GM12878 (cell line): ENCODE measurements at regions not wholly inside any gene's neighbourhood (a gene's known extent, or its start where the extent isn't known, plus 50 kb on each side); places are given as distances from the start of the nearest gene placed in this dataset.

ENCODE experiments used
- ATAC-seq: fragments of 200-7000 bp; cut with Tn5 transposase; 3 replicates; pipeline ENCODE4 v1.9.1; 2020; ENCODE audit warnings: mild to moderate bottlenecking, moderate library complexity
- BruUV-seq: library from RNA; stranded (reverse); fragments of 400-500 nt; replicated peaks from 2 replicates; lab custom pipeline; 2021; lab: Mats Ljungman, UMichigan
- CTCF ChIA-PET: fragments of 300-600 bp; sonication (Branson Sonifier 250); formaldehyde crosslinking; extraction: SDS; loops from one replicate; lab custom pipeline; 2021; ENCODE audit warnings: inconsistent platforms; lab: Yijun Ruan, JAX
- POLR2A ChIA-PET: fragments of 350-600 bp; formaldehyde crosslinking; extraction: SDS; loops from one replicate; lab custom pipeline; 2021; ENCODE audit warnings: inconsistent platforms; lab: Charles Lee
- RAD21 ChIA-PET: fragments of 300-600 bp; sonication (Branson Sonifier 250); formaldehyde crosslinking; loops from one replicate; lab custom pipeline; 2023; ENCODE audit warnings: antibody characterized with exemption; ENCODE audit not compliant: unreplicated experiment; lab: Charles Lee
- SMC1A ChIA-PET: fragments of 300-600 bp; sonication (Branson Sonifier 250); formaldehyde crosslinking; loops from one replicate; lab custom pipeline; 2023; ENCODE audit not compliant: unreplicated experiment, uncharacterized antibody; lab: Charles Lee
- DNase-seq: peaks from one replicate; pipeline ENCODE4 v3.0.0-alpha.2; 2011; ENCODE audit warnings: low read depth, low spot score
- FAIRE-seq: peaks from 3 replicates; lab custom pipeline; 2011; peaks lifted over from hg19 to GRCh38; lab: Jason Lieb, UNC
- H2AFZ ChIP-seq: 2 replicates; pipeline ENCODE4 v1.6.0; 2011; ENCODE audit warnings: low read depth, low read length, control low read depth; ENCODE audit not compliant: control insufficient read depth
- H3K27ac ChIP-seq: 2 replicates; pipeline ENCODE4 v1.5.1; 2011; ENCODE audit warnings: control low read depth; ENCODE audit not compliant: control insufficient read depth, insufficient read depth
- H3K27me3 ChIP-seq, 2 experiments: replicated peaks in 1 of 2; 2 replicates each; pipeline versions ENCODE4 v1.6.0 to v1.6.1; 2011; ENCODE audit warnings: low read length in 1 of 2; ENCODE audit not compliant: control insufficient read depth in 2 of 2, insufficient read depth in 2 of 2
- H3K36me3 ChIP-seq, 2 experiments: 2 replicates each; pipeline ENCODE4 v1.5.1; 2011; ENCODE audit warnings: low read length in 1 of 2; ENCODE audit not compliant: control insufficient read depth in 2 of 2, insufficient read depth in 2 of 2
- H3K4me1 ChIP-seq: 2 replicates; pipeline ENCODE4 v1.6.1; 2011; ENCODE audit warnings: mild to moderate bottlenecking, low read length, moderate library complexity, mixed read lengths; ENCODE audit not compliant: control insufficient read depth, insufficient read depth
- H3K4me2 ChIP-seq: 2 replicates; pipeline ENCODE4 v1.6.0; 2011; ENCODE audit warnings: control low read depth; ENCODE audit not compliant: control insufficient read depth, insufficient read depth
- H3K4me3 ChIP-seq: fragments of 200-600 bp; sonication (generic); 2 replicates; pipeline ENCODE4 v1.5.1; 2016
- H3K79me2 ChIP-seq: 2 replicates; pipeline ENCODE4 v1.6.0; 2011; ENCODE audit warnings: low read length; ENCODE audit not compliant: control insufficient read depth, insufficient read depth
- H3K9ac ChIP-seq: 2 replicates; pipeline ENCODE4 v1.8.0; 2011; ENCODE audit warnings: low read length, control low read depth, mixed read lengths; ENCODE audit not compliant: control insufficient read depth, insufficient read depth
- H3K9me3 ChIP-seq: replicated peaks from 3 replicates; pipeline ENCODE4 v1.5.1; 2011; ENCODE audit warnings: mild to moderate bottlenecking, low read length; ENCODE audit not compliant: control insufficient read depth, insufficient read depth
- H4K20me1 ChIP-seq: 2 replicates; pipeline ENCODE4 v1.6.0; 2011; ENCODE audit not compliant: control insufficient read depth, insufficient read depth
- ASH2L ChIP-seq: fragments of 300-600, 200-600 bp; sonication (generic); IDR thresholded peaks from 2 replicates; pipeline ENCODE4 v1.6.1; 2017; ENCODE audit warnings: low read depth, mild to moderate bottlenecking, borderline replicate concordance
- BCL11A ChIP-seq: IDR thresholded peaks from 2 replicates; pipeline ENCODE4 v1.6.1; 2011; ENCODE audit warnings: low read depth, low read length
- CBX5 ChIP-seq: sonication (generic); IDR thresholded peaks from 2 replicates; pipeline ENCODE4 v1.6.1; 2016; ENCODE audit warnings: low read depth, moderate library complexity, mild to moderate bottlenecking, inconsistent platforms
- CREM ChIP-seq: IDR thresholded peaks from 2 replicates; pipeline ENCODE4 v1.6.1; 2014; ENCODE audit warnings: antibody characterized with exemption, low read depth
- EZH2 ChIP-seq: IDR thresholded peaks from 2 replicates; pipeline ENCODE4 v1.6.1; 2012; ENCODE audit warnings: low read depth, mild to moderate bottlenecking, control low read depth, inconsistent platforms, low read length, borderline replicate concordance; ENCODE audit not compliant: control insufficient read depth
- RFX5 ChIP-seq: IDR thresholded peaks from 2 replicates; pipeline ENCODE4 v1.6.1; 2011; ENCODE audit warnings: low read depth, low read length, improper control_type of control experiment
- SMAD1 ChIP-seq: fragments of 450-650 bp; IDR thresholded peaks from 2 replicates; pipeline ENCODE4 v1.6.1; 2018; ENCODE audit warnings: mild to moderate bottlenecking, low read depth; ENCODE audit not compliant: partially characterized antibody
- SRF ChIP-seq, 2 experiments: IDR thresholded peaks; 2 replicates each; pipeline ENCODE4 v1.6.1; 2011; ENCODE audit warnings: low read depth in 2 of 2, low read length in 2 of 2, mild to moderate bottlenecking in 1 of 2, moderate library complexity in 1 of 2
- TARDBP ChIP-seq: IDR thresholded peaks from 2 replicates; pipeline ENCODE4 v1.6.1; 2016; ENCODE audit warnings: borderline replicate concordance
- ZBED1 ChIP-seq: IDR thresholded peaks from 2 replicates; pipeline ENCODE4 v1.6.1; 2016; ENCODE audit warnings: borderline replicate concordance
- WGBS: methylation state at CpG from one replicate; pipeline ENCODE4 v1.1.6; 2016; ENCODE audit warnings: low lambda C conversion rate; ENCODE audit not compliant: insufficient replicate concordance, insufficient coverage; ENCODE audit errors: missing lambda C conversion rate; 5-methylcytosine and 5-hydroxymethylcytosine counted together
- in situ Hi-C: fragments of 300-500 bp; cut with MboI; formaldehyde crosslinking; loops from 9 replicates; pipeline ENCODE4 v1.14.3; 2018; ENCODE audit warnings: mixed read lengths
- intact Hi-C: fragments of 100-400 bp; cut with micrococcal nuclease; formaldehyde crosslinking; loops from one replicate; pipeline ENCODE4 v1.14.2; 2022; ENCODE audit not compliant: unreplicated experiment
- TF ChIP-seq, protein P1 (sequence below), 3 experiments: IDR thresholded peaks in 2 of 3; conservative IDR thresholded peaks in 1 of 3; 2 replicates each; pipeline ENCODE4 v1.5.1; 2011; ENCODE audit warnings: low read depth in 3 of 3, low read length in 3 of 3, mild to moderate bottlenecking in 3 of 3, control low read depth in 2 of 3, moderate library complexity in 2 of 3, inconsistent platforms in 1 of 3, mixed read lengths in 1 of 3; ENCODE audit not compliant: control insufficient read depth in 2 of 3, insufficient read depth in 1 of 3; ENCODE audit errors: extremely low read depth in 1 of 3
- TF ChIP-seq, protein P2 (sequence below): fragments of 450-650 bp; IDR thresholded peaks from 2 replicates; pipeline ENCODE4 v1.6.1; 2017; ENCODE audit warnings: mild to moderate bottlenecking
- TF ChIP-seq, protein P3 (sequence below): fragments of 450-650 bp; IDR thresholded peaks from 2 replicates; pipeline ENCODE4 v1.6.1; 2016; ENCODE audit warnings: mild to moderate bottlenecking
- TF ChIP-seq, protein P4 (sequence below): fragments of 450-650 bp; IDR thresholded peaks from 2 replicates; pipeline ENCODE4 v1.6.1; 2017; ENCODE audit warnings: mild to moderate bottlenecking, moderate library complexity

DNA sequence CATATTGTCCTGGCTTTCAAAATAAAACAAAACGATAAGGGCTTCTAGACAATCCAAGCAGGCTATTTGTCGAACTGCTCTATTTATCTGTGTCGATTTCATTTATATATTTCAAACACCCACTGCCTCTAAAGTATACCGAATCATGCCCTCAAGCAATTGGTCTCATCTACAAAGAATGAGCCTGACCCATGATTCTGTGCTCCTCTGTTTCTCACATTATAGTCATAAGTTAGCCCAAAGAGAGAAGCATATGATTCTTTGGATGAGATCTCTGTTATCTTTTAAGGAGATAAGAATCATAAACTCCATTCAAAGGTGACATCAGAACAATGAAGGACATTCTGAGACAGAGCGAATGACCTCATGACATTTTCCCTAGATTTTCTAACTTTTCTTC is 191.1 kb downstream of the MAP2K6 start:
- Histone ChIP-seq H3K9ac (no peak overlapping the region), H3K4me3 (no peak overlapping the region), H3K27me3 (no peaks in the 10 kb centered on the region), H3K4me1 (peaks cover 2% of the 10 kb centered on the region; the same call in 1 of the 2 replicates), H3K79me2 (no peaks in the 10 kb centered on the region), H4K20me1 (no peaks in the 10 kb centered on the region), H3K27ac (no peak overlapping the region), H3K4me2 (no peak overlapping the region), H3K36me3 (no peaks in the 10 kb centered on the region), H2AFZ (no peak overlapping the region), H3K9me3 (no peaks in the 10 kb centered on the region; the same call in 2 of the 3 replicates)
- POLR2A ChIA-PET: no interaction called here
- no peak for ATAC-seq
- TF ChIP-seq SMAD1: no peak
- TF ChIP-seq EZH2: no peak
- TF ChIP-seq, protein P1, sequence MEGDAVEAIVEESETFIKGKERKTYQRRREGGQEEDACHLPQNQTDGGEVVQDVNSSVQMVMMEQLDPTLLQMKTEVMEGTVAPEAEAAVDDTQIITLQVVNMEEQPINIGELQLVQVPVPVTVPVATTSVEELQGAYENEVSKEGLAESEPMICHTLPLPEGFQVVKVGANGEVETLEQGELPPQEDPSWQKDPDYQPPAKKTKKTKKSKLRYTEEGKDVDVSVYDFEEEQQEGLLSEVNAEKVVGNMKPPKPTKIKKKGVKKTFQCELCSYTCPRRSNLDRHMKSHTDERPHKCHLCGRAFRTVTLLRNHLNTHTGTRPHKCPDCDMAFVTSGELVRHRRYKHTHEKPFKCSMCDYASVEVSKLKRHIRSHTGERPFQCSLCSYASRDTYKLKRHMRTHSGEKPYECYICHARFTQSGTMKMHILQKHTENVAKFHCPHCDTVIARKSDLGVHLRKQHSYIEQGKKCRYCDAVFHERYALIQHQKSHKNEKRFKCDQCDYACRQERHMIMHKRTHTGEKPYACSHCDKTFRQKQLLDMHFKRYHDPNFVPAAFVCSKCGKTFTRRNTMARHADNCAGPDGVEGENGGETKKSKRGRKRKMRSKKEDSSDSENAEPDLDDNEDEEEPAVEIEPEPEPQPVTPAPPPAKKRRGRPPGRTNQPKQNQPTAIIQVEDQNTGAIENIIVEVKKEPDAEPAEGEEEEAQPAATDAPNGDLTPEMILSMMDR (IDR thresholded peaks at IDR 0.05 in 2 of 3, conservative IDR thresholded peaks at IDR 0.05 in 1 of 3; ENCODE audit: control insufficient read depth in 2 of 3, extremely low read depth in 1 of 3, insufficient read depth in 1 of 3, low read depth in 3 of 3, low read length in 3 of 3): no peak
- TF ChIP-seq ZBED1: no peak
- TF ChIP-seq RFX5: no peak
- TF ChIP-seq CREM: no peak
- TF ChIP-seq, protein P2, sequence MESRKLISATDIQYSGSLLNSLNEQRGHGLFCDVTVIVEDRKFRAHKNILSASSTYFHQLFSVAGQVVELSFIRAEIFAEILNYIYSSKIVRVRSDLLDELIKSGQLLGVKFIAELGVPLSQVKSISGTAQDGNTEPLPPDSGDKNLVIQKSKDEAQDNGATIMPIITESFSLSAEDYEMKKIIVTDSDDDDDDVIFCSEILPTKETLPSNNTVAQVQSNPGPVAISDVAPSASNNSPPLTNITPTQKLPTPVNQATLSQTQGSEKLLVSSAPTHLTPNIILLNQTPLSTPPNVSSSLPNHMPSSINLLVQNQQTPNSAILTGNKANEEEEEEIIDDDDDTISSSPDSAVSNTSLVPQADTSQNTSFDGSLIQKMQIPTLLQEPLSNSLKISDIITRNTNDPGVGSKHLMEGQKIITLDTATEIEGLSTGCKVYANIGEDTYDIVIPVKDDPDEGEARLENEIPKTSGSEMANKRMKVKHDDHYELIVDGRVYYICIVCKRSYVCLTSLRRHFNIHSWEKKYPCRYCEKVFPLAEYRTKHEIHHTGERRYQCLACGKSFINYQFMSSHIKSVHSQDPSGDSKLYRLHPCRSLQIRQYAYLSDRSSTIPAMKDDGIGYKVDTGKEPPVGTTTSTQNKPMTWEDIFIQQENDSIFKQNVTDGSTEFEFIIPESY: no peak
- TF ChIP-seq, protein P3, sequence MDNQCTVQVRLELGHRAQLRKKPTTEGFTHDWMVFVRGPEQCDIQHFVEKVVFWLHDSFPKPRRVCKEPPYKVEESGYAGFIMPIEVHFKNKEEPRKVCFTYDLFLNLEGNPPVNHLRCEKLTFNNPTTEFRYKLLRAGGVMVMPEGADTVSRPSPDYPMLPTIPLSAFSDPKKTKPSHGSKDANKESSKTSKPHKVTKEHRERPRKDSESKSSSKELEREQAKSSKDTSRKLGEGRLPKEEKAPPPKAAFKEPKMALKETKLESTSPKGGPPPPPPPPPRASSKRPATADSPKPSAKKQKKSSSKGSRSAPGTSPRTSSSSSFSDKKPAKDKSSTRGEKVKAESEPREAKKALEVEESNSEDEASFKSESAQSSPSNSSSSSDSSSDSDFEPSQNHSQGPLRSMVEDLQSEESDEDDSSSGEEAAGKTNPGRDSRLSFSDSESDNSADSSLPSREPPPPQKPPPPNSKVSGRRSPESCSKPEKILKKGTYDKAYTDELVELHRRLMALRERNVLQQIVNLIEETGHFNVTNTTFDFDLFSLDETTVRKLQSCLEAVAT: no peak
- TF ChIP-seq, protein P4, sequence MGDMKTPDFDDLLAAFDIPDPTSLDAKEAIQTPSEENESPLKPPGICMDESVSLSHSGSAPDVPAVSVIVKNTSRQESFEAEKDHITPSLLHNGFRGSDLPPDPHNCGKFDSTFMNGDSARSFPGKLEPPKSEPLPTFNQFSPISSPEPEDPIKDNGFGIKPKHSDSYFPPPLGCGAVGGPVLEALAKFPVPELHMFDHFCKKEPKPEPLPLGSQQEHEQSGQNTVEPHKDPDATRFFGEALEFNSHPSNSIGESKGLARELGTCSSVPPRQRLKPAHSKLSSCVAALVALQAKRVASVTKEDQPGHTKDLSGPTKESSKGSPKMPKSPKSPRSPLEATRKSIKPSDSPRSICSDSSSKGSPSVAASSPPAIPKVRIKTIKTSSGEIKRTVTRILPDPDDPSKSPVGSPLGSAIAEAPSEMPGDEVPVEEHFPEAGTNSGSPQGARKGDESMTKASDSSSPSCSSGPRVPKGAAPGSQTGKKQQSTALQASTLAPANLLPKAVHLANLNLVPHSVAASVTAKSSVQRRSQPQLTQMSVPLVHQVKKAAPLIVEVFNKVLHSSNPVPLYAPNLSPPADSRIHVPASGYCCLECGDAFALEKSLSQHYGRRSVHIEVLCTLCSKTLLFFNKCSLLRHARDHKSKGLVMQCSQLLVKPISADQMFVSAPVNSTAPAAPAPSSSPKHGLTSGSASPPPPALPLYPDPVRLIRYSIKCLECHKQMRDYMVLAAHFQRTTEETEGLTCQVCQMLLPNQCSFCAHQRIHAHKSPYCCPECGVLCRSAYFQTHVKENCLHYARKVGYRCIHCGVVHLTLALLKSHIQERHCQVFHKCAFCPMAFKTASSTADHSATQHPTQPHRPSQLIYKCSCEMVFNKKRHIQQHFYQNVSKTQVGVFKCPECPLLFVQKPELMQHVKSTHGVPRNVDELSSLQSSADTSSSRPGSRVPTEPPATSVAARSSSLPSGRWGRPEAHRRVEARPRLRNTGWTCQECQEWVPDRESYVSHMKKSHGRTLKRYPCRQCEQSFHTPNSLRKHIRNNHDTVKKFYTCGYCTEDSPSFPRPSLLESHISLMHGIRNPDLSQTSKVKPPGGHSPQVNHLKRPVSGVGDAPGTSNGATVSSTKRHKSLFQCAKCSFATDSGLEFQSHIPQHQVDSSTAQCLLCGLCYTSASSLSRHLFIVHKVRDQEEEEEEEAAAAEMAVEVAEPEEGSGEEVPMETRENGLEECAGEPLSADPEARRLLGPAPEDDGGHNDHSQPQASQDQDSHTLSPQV: no peak
- TF ChIP-seq ASH2L: no peak
- TF ChIP-seq BCL11A: no peak
- TF ChIP-seq TARDBP: no peak
- TF ChIP-seq SRF (IDR thresholded peaks at IDR 0.05; ENCODE audit: low read depth in 2 of 2, low read length in 2 of 2): no peak
- no peak for TF ChIP-seq CBX5
- in situ Hi-C loops: no loop called here
- WGBS: 98% methylated on average over 5 of the region's 5 CpGs
- SMC1A ChIA-PET: interaction anchor here (0.7 kb wide), 1 partner anchor 946 kb away, joined by 3 read pairs; no protein-coding TSS in a partner anchor
- no peak for FAIRE-seq
- no TSS peak for BruUV-seq
- CTCF ChIA-PET: interaction anchor here (0.6 to 4.9 kb wide), 3 partner anchors 538 to 1149 kb away, joined by 3 to 47 read pairs (median 28); partner anchors contain the start of gene KCNJ2
- RAD21 ChIA-PET: interaction anchor here (2.4 to 4.1 kb wide), 2 partner anchors 562 to 949 kb away, joined by 19 to 26 read pairs; no protein-coding TSS in a partner anchor
- intact Hi-C loops: loop anchor here (5.0 kb wide), 1 partner anchor 947 kb away; no protein-coding TSS in a partner anchor
- no peak for DNase-seq
